Activated T-helper 2 cell treated with anti-CD3 and anti-CD28 coated beads, Interferon-gamma antibody, Interleukin-2, Interleukin-4, amounts not matched to agents 10 μg/mL and 5 μg/mL and 100 μg/mL, durations not matched to agents 14 hours and 24 hours and 36 hours (primary cell): ENCODE measurements at regions not wholly inside any gene's neighbourhood (a gene's known extent, or its start where the extent isn't known, plus 50 kb on each side); places are given as distances from the start of the nearest gene placed in this dataset.

ENCODE experiments used
- DNase-seq: peaks from one replicate; pipeline ENCODE4 v3.0.0; 2021; ENCODE audit warnings: low spot score
- H3K27ac Mint-ChIP-seq: one replicate; pipeline ENCODE4 v1.8.0; 2021; ENCODE audit warnings: mixed read lengths
- H3K27me3 Mint-ChIP-seq: one replicate; pipeline ENCODE4 v1.8.0; 2021; ENCODE audit warnings: low read depth, mixed read lengths
- H3K36me3 Mint-ChIP-seq: one replicate; pipeline ENCODE4 v1.8.0; 2021; ENCODE audit warnings: low read depth, mixed read lengths
- H3K4me1 Mint-ChIP-seq: one replicate; pipeline ENCODE4 v1.8.0; 2021; ENCODE audit warnings: low read depth, mixed read lengths
- H3K4me3 Mint-ChIP-seq: one replicate; pipeline ENCODE4 v1.8.0; 2021; ENCODE audit warnings: low read depth, mild to moderate bottlenecking, moderate library complexity, mixed read lengths
- H3K9me3 Mint-ChIP-seq: one replicate; pipeline ENCODE4 v1.8.0; 2021; ENCODE audit warnings: mixed read lengths
- intact Hi-C: fragments of 100-400 bp; cut with micrococcal nuclease; formaldehyde crosslinking; loops from one replicate; pipeline ENCODE4 v1.15.1; 2023

DNA sequence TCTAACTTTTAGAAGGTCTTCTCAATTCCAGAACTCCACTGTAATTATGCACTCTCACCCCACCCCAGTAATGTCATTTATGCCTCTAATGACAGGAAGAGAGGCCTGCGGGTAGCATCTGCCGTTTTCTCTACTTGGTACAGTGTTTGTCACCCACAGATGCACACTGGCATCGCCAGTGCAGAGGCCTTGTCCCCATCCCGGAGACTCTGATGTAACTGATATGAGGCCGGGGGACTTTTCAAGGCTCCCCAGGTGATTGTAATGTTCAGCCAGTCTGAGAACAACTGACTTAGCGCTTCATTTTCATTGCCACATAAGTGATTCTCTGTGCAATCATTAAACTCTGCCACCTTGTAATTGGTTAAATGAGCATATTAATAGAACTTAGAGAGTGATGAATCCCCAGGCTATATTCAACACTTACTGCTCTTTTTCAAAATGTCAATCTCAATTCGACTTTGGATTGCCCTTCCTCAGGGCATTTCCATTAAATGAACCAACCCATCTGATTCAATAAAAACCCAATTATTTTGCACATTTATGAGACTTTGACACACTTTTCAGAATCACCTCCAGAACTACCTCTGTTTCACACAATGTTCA lies 113.2 kb downstream of the HERPUD2 start:
- no peaks in the 10 kb centered on the region for H3K9me3 Mint-ChIP-seq
- H3K27ac Mint-ChIP-seq: no peak overlapping the region
- H3K36me3 Mint-ChIP-seq: no peaks in the 10 kb centered on the region
- H3K27me3 Mint-ChIP-seq: peaks cover 8% of the 10 kb centered on the region
- intact Hi-C loops: no loop called here
- DNase-seq: no peak
- no peaks in the 10 kb centered on the region for H3K4me1 Mint-ChIP-seq
- H3K4me3 Mint-ChIP-seq: no peak overlapping the region

DNA sequence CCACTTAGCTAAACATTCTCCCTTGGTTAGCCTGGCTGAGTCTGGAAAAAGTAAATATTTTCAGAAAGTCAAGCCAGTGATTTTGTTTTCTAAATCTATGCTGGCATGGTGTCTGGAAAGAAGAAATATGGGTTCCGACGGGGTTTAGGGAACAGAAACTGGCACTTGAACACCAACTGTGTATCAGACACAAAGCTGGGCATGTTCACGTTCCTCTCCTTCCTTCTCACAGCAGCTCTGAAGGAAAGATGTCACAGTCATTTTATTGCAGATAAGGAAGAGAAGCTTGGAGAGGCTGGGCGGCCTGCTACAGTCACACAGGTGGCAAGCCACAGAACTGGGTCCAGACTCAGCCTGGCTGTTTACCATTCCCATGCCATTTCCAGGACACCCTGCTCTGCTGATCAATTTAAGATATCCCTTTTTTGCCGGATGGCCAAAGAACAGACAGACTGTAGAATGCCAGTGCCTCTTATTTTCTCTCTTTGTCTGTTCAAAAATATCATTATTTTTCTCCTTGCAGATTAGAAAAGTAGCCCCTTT lies 118.8 kb downstream of the HERPUD2 start:
- no peaks in the 10 kb centered on the region for H3K36me3 Mint-ChIP-seq
- no peak for DNase-seq
- no peak overlapping the region for H3K27ac Mint-ChIP-seq
- no peak overlapping the region for H3K4me3 Mint-ChIP-seq
- peaks cover 2% of the 10 kb centered on the region for H3K27me3 Mint-ChIP-seq
- intact Hi-C loops: no loop called here
- no peaks in the 10 kb centered on the region for H3K9me3 Mint-ChIP-seq
- no peaks in the 10 kb centered on the region for H3K4me1 Mint-ChIP-seq

- no peaks in the 10 kb centered on the region for H3K4me1 Mint-ChIP-seq
- no peaks in the 10 kb centered on the region for H3K36me3 Mint-ChIP-seq
- intact Hi-C loops: no loop called here
- H3K4me3 Mint-ChIP-seq: no peak overlapping the region
- DNase-seq: no peak
- H3K27me3 Mint-ChIP-seq: peaks cover 5% of the 10 kb centered on the region
- H3K27ac Mint-ChIP-seq: no peak overlapping the region
- no peaks in the 10 kb centered on the region for H3K9me3 Mint-ChIP-seq
These were observed 123.2 kb downstream of the HERPUD2 start for GRCh38 chr7:35571611-35572240.

DNA sequence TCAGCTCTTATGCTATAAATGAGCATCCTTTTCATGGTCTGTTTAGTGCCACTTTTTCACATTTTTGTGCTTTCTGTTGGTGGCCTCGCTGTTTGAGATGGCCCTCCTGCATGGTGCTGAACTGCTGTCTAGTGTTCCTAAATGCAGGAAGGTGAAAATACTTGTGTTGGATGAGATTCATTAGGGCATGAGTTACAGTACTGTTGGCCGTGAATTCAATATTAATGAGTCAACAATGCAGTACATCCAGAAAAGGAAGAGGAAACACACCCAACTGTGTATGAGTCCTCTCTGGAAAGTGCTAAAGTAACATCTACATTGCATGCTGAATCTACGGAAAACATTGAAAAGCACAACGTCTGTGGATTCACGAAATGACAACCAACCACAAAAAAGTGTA lies 124.0 kb downstream of the HERPUD2 start:
- Mint-ChIP-seq H3K4me3 (no peak overlapping the region), H3K27ac (no peak overlapping the region), H3K4me1 (no peaks in the 10 kb centered on the region), H3K27me3 (peaks cover 5% of the 10 kb centered on the region), H3K9me3 (no peaks in the 10 kb centered on the region), H3K36me3 (no peaks in the 10 kb centered on the region)
- intact Hi-C loops: no loop called here
- no peak for DNase-seq

DNA sequence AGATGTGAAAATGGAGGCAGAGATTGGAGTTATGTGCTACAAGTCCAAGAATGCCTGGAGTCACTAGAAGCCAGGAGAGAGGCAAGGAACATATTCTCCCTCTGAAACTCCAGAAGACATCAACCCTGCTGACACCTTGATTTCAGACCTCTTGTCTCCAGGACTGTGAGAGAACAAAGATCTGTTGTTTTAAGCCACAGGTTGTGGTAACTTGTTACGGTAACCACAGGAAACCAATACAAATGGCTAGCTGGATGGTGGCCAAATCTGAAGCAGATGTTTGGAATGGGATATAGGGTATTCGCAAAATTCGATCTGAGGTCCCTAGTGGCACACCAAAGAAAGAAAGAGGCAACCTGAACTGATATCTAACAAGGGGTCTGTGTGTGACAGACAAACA lies 129.0 kb downstream of the HERPUD2 start:
- no peaks in the 10 kb centered on the region for H3K4me1 Mint-ChIP-seq
- H3K27ac Mint-ChIP-seq: no peak overlapping the region
- no peak overlapping the region for H3K4me3 Mint-ChIP-seq
- H3K27me3 Mint-ChIP-seq: peaks cover 15% of the 10 kb centered on the region
- no peak for DNase-seq
- no peaks in the 10 kb centered on the region for H3K9me3 Mint-ChIP-seq
- no peaks in the 10 kb centered on the region for H3K36me3 Mint-ChIP-seq
- intact Hi-C loops: no loop called here

DNA sequence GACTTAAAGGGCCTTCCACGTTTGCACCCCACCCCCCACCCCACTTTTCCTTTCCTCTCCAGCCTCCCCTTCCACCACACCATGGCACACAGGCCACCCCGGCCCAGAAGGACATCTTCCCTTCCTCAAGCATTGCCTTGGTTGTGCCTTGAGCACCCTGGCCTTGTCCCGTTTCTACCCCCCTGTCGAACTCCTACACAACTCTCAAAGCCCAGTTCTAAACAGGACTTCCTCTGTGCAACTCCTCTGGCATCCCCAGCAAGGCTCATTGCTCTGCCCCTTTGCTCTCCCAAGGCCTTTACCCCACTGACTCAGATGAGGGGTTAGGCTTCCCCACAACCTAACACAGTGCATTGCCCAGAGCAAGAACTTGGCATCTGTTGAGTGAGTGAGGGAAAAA lies 136.1 kb downstream of the HERPUD2 start:
- intact Hi-C loops: no loop called here
- Mint-ChIP-seq H3K27ac (no peak overlapping the region), H3K4me3 (no peak overlapping the region), H3K9me3 (no peaks in the 10 kb centered on the region), H3K36me3 (no peaks in the 10 kb centered on the region), H3K27me3 (peaks cover 15% of the 10 kb centered on the region), H3K4me1 (no peaks in the 10 kb centered on the region)
- DNase-seq: no peak

DNA sequence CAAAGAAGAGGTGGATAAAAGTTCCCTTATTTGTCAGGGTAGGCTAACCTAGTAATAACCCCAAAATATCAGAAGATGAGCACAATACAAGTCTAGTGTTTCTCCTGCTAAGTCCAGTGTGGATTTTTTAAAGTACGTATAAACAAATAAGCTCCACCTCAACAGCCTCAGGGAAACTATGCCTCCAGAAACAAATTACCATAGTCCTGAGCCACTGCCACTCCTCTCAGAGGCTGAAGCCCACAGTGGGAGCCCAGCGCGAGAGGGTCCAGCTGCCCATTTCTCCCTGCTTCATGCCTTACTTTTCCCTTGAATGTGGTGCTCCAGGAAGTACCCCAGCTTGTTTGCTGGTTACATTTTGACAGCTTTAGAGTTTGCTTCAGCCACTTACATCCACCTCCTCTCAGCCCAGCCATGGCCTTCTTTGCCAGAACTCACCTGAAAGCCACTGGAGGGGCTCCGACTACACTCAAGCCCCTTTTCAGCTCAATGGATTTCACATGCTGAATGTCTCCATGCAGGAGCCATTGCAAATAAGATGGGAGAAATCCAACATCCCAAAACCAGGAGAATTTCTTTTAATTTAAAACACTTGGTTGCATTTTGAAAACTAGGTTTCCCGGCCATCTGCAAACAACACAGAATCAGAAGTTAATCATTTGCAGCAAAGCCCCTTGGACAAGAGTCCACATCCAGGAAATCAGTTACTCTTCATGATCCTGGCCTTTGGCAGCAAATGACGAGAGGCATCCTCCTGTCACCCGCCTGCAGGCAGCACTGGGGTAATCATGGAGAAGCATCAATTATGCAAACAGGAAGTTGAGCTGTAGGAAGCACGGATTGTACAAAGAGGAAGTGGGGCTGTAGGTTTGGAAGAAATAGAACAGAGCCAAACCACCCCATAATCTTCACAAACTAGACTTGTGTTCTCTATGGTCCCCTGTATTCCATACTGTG lies 138.1 kb downstream of the HERPUD2 start:
- Mint-ChIP-seq H3K27me3 (peaks cover 19% of the 10 kb centered on the region), H3K27ac (no peak overlapping the region), H3K36me3 (no peaks in the 10 kb centered on the region), H3K4me3 (no peak overlapping the region), H3K4me1 (no peaks in the 10 kb centered on the region), H3K9me3 (no peaks in the 10 kb centered on the region)
- intact Hi-C loops: no loop called here
- no peak for DNase-seq

DNA sequence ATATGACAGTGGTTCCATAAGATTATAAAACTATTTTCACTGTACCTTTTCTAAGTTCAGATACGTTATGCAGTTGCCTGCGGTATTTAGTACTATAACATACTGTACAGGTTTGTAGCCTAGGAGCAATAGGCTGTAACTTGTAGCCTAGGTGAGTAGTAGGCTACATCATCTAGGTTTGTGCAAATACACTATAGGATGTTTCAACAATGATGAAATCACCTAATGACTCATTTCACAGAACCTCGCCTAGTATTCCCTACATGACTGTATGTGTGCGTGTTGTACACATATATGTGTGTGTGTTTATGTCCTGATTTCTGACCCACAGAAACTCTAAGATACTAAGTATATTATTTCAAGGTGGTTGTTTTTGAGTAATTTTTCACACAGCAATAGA lies 139.0 kb downstream of the HERPUD2 start:
- Mint-ChIP-seq H3K4me1 (no peaks in the 10 kb centered on the region), H3K9me3 (no peaks in the 10 kb centered on the region), H3K36me3 (no peaks in the 10 kb centered on the region), H3K4me3 (no peak overlapping the region), H3K27ac (no peak overlapping the region), H3K27me3 (peaks cover 14% of the 10 kb centered on the region)
- intact Hi-C loops: no loop called here
- no peak for DNase-seq

- H3K4me3 Mint-ChIP-seq: no peak overlapping the region
- no peak overlapping the region for H3K27ac Mint-ChIP-seq
- no peaks in the 10 kb centered on the region for H3K9me3 Mint-ChIP-seq
- no peaks in the 10 kb centered on the region for H3K4me1 Mint-ChIP-seq
- no peaks in the 10 kb centered on the region for H3K36me3 Mint-ChIP-seq
- intact Hi-C loops: no loop called here
- H3K27me3 Mint-ChIP-seq: peaks cover 10% of the 10 kb centered on the region
- no peak for DNase-seq
These were observed 139.5 kb downstream of the HERPUD2 start for GRCh38 chr7:35555386-35555785.

DNA sequence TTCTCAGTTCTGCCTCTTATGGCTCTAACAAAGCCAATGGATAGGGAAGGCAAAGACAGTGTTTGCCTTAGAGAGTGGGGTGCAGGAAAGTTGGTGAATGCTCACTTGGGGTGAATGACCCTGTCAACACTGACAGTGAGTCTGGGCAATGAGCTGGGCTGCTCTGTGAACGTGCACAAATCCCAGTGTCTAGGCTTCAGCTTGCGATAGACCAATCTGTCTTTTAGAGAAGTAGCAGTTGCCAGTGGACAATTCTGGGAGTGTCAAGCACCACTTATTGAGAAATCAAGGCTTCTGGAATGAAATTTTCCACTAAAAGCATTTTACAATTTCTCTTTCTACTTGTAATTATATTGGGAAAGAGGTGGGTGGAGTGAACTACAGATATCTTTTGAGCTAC lies 141.4 kb downstream of the HERPUD2 start:
- H3K4me3 Mint-ChIP-seq: no peak overlapping the region
- no peak overlapping the region for H3K27ac Mint-ChIP-seq
- DNase-seq: no peak
- H3K4me1 Mint-ChIP-seq: no peaks in the 10 kb centered on the region
- intact Hi-C loops: no loop called here
- H3K36me3 Mint-ChIP-seq: no peaks in the 10 kb centered on the region
- no peaks in the 10 kb centered on the region for H3K9me3 Mint-ChIP-seq
- H3K27me3 Mint-ChIP-seq: peaks cover 10% of the 10 kb centered on the region

DNA sequence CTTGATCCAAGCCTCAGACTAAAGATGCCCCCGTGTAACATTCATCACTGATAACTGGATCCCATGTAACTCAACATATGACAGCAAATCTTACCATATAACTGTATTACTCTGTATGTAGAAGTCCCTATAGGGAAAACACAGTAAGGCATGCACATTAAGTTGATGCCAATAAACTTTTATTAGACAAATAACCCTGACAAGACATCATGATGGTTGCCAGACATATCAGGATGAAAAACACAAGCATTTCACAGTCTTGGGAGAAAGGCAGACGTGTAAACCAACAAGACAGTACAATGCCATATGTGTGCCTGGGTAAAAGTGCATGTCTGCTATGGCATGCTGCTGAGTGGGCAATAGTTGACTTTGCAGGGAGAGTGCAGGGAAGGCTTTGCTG lies 142.2 kb downstream of the HERPUD2 start:
- Mint-ChIP-seq H3K27ac (no peak overlapping the region), H3K9me3 (no peaks in the 10 kb centered on the region), H3K36me3 (no peaks in the 10 kb centered on the region), H3K27me3 (peaks cover 10% of the 10 kb centered on the region), H3K4me3 (no peak overlapping the region), H3K4me1 (no peaks in the 10 kb centered on the region)
- intact Hi-C loops: no loop called here
- DNase-seq: no peak

GRCh38 chr7:35551321-35552081 lies 143.4 kb downstream of the HERPUD2 start:
- intact Hi-C loops: no loop called here
- H3K27me3 Mint-ChIP-seq: peaks cover 12% of the 10 kb centered on the region
- H3K9me3 Mint-ChIP-seq: no peaks in the 10 kb centered on the region
- no peaks in the 10 kb centered on the region for H3K4me1 Mint-ChIP-seq
- H3K27ac Mint-ChIP-seq: no peak overlapping the region
- H3K4me3 Mint-ChIP-seq: no peak overlapping the region
- H3K36me3 Mint-ChIP-seq: no peaks in the 10 kb centered on the region
- DNase-seq: no peak
